ENCODE measurements at regions not wholly inside any gene's neighbourhood (a gene's known extent, or its start where the extent isn't known, plus 50 kb on each side); places are given as distances from the start of the nearest gene placed in this dataset.

- DNase-seq (ENCODE audit: low read depth): no peak
- TF ChIP-seq, protein P1, sequence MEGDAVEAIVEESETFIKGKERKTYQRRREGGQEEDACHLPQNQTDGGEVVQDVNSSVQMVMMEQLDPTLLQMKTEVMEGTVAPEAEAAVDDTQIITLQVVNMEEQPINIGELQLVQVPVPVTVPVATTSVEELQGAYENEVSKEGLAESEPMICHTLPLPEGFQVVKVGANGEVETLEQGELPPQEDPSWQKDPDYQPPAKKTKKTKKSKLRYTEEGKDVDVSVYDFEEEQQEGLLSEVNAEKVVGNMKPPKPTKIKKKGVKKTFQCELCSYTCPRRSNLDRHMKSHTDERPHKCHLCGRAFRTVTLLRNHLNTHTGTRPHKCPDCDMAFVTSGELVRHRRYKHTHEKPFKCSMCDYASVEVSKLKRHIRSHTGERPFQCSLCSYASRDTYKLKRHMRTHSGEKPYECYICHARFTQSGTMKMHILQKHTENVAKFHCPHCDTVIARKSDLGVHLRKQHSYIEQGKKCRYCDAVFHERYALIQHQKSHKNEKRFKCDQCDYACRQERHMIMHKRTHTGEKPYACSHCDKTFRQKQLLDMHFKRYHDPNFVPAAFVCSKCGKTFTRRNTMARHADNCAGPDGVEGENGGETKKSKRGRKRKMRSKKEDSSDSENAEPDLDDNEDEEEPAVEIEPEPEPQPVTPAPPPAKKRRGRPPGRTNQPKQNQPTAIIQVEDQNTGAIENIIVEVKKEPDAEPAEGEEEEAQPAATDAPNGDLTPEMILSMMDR (IDR thresholded peaks at IDR 0.05; ENCODE audit: insufficient read depth, low read length, poor library complexity, severe bottlenecking): no peak
- H3K27me3 ChIP-seq (ENCODE audit: control insufficient read depth, insufficient read depth, low read length): no peaks in the 10 kb centered on the region
- no peak overlapping the region for H3K4me3 ChIP-seq (ENCODE audit: low read depth, low read length)
- H3K36me3 ChIP-seq (ENCODE audit: control insufficient read depth, insufficient read depth, low read length): no peaks in the 10 kb centered on the region
These were observed 197.0 kb downstream of the ASB9 start for GRCh38 chrX:15072880-15073279.

DNA sequence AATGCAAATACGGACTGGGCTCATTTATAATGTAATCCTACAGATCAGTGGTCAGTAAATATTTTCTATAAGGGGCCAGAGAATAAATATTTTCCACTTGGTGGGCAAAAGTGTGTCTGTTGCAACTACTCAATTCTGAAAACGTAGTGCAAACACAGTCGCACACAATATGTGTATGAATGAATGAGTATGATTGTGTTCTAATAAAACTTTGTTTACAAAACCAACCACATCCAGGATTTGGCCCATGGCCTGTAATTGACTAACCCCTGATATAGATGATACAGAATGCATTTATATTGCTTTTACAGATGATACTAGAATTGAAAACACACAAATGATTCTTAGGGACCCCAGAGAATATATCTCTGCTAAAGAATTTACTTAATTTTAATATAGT lies 197.6 kb downstream of the ASB9 start:
- no peak for DNase-seq (ENCODE audit: low read depth)
- no peaks in the 10 kb centered on the region for H3K36me3 ChIP-seq (ENCODE audit: control insufficient read depth, insufficient read depth, low read length)
- no peaks in the 10 kb centered on the region for H3K27me3 ChIP-seq (ENCODE audit: control insufficient read depth, insufficient read depth, low read length)
- no peak overlapping the region for H3K4me3 ChIP-seq (ENCODE audit: low read depth, low read length)
- TF ChIP-seq, protein P1 (IDR thresholded peaks at IDR 0.05; ENCODE audit: insufficient read depth, low read length, poor library complexity, severe bottlenecking): no peak

DNA sequence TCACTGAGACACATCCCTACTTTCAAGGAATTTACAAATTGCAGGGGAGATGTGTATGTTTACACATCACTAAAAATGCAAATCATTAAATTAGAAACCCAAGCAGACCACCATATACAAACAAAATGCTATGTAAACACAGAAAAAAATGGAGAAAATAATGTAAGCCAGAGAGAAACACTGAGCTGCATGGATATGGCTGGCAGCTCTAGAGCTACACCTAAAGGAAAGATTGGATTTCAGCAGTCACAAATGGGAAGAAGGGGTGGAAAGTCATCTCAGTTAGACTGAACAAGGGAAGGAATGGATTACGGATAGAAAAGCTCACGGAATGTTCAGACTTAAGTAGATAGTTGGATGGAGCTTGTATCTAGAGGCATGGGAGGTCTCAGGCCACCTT lies 186.3 kb downstream of the MOSPD2 start:
- Histone ChIP-seq H3K36me3 (ENCODE audit: control insufficient read depth, insufficient read depth, low read length) (no peaks in the 10 kb centered on the region), H3K27me3 (ENCODE audit: control insufficient read depth, insufficient read depth, low read length) (no peaks in the 10 kb centered on the region), H3K4me3 (ENCODE audit: low read depth, low read length) (no peak overlapping the region)
- no peak for DNase-seq (ENCODE audit: low read depth)
- TF ChIP-seq, protein P1 (IDR thresholded peaks at IDR 0.05; ENCODE audit: insufficient read depth, low read length, poor library complexity, severe bottlenecking): no peak

- TF ChIP-seq, protein P1 (IDR thresholded peaks at IDR 0.05; ENCODE audit: insufficient read depth, low read length, poor library complexity, severe bottlenecking): no peak
- Histone ChIP-seq H3K4me3 (ENCODE audit: low read depth, low read length) (no peak overlapping the region), H3K27me3 (ENCODE audit: control insufficient read depth, insufficient read depth, low read length) (no peaks in the 10 kb centered on the region), H3K36me3 (ENCODE audit: control insufficient read depth, insufficient read depth, low read length) (no peaks in the 10 kb centered on the region)
- DNase-seq (ENCODE audit: low read depth): no peak
These were observed 182.8 kb downstream of the MOSPD2 start for GRCh38 chrX:15056044-15056443.

- TF ChIP-seq, protein P1 (IDR thresholded peaks at IDR 0.05; ENCODE audit: insufficient read depth, low read length, poor library complexity, severe bottlenecking): no peak
- peak; percentile 35 for DNase-seq (ENCODE audit: low read depth)
- no peaks in the 10 kb centered on the region for H3K27me3 ChIP-seq (ENCODE audit: control insufficient read depth, insufficient read depth, low read length)
These were observed 182.1 kb downstream of the MOSPD2 start for GRCh38 chrX:15055146-15055930.

DNA sequence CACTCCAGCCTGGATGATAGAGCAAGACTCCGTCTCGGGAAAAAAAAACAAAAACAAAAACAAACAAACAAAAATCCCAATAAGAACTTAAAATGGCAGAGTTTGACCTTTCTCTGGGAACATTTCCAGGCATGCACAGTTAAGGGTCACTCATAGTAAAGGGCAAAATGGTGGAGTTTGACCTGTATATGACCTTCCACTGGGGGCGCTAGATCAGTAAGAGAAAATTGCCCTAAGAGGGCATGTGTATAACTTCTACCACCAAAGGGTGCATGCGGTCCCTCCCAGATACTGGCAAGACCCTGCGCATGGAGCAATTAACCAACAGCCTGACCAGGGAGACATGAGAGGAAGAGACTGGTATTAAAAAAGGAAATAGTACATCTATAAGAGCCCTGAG lies 177.2 kb downstream of the MOSPD2 start:
- no peak for DNase-seq (ENCODE audit: low read depth)
- no peaks in the 10 kb centered on the region for H3K36me3 ChIP-seq (ENCODE audit: control insufficient read depth, insufficient read depth, low read length)
- no peaks in the 10 kb centered on the region for H3K27me3 ChIP-seq (ENCODE audit: control insufficient read depth, insufficient read depth, low read length)
- TF ChIP-seq, protein P1 (IDR thresholded peaks at IDR 0.05; ENCODE audit: insufficient read depth, low read length, poor library complexity, severe bottlenecking): no peak
- H3K4me3 ChIP-seq (ENCODE audit: low read depth, low read length): no peak overlapping the region

More at GRCh38 chrX:15055146-15055930, 182.1 kb downstream of the MOSPD2 start:
- Histone ChIP-seq H3K4me3 (ENCODE audit: low read depth, low read length) (no peak overlapping the region), H3K36me3 (ENCODE audit: control insufficient read depth, insufficient read depth, low read length) (no peaks in the 10 kb centered on the region)
